NCI-H1105 treated with DMSO at 0.1 percent for 48 hours (cell line): ENCODE measurements at regions not wholly inside any gene's neighbourhood (a gene's known extent, or its start where the extent isn't known, plus 50 kb on each side); places are given as distances from the start of the nearest gene placed in this dataset.
"Not testable (repeated sequence)": the region's sequence is repeated elsewhere in the genome, so short reads cannot be mapped to it uniquely, and the experiment has no call there.

ENCODE experiments used
- DNase-seq: peaks from one replicate; lab custom pipeline; 2025; lab: John Stamatoyannopoulos, UW

DNA sequence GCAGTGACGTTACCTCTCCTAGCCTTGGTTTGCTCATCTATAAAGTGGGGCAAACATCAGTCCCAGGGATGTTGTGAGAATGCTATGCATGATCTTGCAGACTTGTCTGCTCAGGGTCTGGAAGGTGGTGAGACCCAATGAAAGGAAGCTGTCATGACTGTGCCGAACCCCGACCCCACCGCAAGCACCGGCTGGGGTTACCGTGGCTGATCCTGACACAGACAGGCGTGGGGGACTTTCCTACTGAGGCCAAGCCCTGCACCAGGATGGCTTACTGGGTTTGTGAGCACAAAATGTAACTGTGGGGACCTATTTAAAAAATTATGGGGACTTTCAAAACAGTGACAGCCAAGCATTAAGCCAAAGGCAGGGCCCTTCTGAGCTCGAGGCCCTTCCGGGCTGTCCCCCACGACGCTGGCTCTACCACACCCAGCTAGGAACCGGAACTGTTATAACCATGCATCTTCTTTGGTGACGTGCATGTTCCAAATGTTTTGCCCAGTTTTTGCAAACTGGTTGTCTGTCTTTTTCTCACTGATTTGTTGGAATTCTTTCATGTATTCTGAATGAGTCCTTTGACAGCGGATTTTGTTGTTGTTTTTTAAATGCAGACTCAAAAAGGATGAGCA, 76.6 kb upstream of the PMEPA1 start:
- DNase-seq: no peak

DNA sequence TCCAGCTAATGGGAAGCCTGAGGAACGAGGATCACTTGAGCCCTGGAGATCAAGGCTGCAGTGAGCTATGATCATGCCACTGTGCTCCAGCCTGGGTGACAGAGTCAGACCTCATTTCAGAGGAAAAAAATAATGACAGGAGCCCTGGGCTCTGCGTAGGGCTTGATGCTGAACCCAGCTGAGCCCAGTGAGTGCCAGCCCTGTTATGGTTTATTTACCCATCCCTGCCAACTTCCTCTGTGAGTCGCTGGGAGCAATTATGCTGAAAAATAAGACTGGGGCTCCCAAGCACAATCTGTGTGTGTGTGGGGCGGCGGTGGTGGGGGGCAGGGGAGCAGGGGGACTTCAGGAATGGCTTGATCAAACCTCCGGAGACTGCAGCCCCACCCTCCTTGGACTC, 75.9 kb upstream of the PMEPA1 start:
- DNase-seq: no peak

DNA sequence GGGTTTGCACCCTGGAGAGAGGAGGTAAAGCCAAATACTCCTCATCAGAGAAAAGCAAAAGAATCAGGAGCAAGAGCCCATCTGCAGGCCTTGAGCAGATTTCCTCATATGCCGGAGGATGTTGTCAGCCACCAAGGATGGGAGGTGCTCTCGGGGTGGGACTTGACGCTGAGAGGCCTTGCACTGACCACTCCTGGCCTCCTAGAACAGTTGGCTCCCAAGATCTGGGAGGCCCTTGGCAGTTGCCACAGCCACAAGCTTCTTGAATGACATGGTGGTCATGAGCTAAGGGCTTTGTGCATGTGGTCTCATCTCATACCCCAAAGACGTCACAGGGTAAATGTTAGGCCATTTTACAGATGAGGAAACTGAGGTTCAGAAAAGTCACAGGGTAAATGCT, 75.2 kb upstream of the PMEPA1 start:
- no peak for DNase-seq

DNA sequence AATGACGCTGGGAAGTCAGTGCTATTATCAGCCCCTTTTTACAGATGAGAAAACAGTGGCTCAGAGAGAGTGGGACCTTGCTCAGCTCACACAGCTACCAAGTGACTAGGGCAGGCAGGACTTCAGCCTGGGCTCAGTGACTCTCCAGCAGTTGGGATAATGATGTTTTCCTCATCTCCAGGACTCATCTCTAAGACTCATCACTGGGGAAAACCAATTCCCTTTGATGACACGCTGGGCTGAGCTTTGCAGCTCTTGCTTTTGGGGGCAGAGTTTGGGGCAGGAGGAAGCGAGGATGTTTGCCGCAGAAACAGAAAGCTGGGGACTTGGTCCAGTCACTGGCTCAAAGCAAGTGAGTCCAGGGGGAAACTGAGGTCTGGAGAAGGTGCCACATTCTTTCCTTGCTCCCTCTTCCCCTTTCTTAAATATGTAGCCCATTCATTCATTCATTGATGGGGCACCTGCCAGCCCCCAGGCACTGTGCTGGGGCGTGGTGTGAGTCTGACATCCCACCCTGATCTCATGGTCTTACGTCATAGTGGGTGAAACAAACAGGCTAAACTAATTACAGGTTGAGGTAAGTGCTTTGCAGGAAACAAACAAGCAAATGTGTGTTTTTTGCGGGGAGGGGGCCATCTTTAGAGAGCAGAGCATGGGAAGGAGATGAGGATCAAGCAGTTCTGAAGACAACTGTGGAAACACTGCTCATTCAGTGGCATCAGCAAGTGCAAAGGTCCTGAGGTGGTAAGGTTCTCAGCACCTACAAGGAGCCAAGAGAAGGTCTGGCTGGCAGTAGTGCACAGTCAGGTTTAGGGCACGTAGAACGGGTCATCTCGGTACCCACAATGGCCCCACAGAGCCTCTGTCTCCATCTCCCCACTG, 74.4 kb upstream of the PMEPA1 start:
- no peak for DNase-seq

DNA sequence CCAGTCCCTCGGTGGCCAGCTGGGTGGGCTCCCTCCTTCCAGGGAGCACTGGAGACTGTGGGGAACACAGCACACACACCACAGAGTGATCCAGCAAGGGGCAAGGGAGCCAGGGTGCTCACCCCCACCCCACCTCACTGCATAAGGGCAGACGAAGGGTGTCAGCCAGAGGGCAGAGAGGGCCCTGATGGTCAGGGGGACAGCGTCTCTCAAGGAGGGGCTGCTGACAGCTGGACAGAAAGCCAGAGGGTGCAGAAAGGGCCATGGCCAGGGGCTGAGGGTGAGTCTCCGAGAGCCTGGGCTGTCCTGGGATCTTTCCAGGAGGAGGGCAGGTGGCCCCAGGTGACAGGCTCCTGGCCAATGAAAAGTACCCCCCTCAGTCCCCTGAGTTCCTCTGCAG, 73.4 kb upstream of the PMEPA1 start:
- no peak for DNase-seq

DNA sequence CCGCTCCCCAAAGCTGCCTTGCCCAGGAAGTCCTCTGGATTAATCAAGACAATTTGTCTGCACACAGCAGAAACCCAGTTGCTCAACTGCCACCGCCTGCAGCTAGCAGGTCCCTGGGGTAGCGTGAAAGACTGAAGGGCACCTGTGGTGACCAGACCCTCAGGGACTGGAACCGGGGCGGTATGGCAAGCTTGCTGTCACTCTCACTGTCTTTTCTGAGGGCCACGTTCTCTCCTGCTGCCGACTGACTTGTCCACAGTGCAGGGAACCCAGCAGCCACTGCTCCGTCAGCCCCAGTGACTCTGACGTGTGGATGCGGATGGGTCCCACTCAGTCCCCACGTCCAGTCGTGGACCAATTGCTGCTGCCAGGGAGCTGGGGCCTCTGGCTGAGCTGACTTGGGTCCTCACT, 72.8 kb upstream of the PMEPA1 start:
- no peak for DNase-seq

DNA sequence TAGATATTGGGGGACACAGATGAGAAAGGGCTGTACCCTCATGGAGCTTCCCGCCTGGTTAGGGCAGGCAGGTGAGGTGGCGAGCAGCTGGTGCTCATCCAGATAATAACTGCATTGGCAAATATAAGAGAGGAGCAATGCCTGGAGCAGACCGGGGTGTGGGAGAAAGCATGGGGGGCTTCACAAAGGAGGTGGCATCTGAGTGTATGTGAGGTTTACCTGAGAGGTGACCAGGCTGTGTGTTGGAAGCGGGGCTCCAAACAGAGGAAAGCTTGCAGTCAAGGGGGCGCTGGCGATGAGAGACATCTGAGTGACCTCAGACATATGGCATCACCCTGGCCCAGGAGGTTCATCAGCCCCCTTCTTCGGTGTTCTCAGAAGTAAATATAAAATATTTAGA, 72.1 kb upstream of the PMEPA1 start:
- no peak for DNase-seq

DNA sequence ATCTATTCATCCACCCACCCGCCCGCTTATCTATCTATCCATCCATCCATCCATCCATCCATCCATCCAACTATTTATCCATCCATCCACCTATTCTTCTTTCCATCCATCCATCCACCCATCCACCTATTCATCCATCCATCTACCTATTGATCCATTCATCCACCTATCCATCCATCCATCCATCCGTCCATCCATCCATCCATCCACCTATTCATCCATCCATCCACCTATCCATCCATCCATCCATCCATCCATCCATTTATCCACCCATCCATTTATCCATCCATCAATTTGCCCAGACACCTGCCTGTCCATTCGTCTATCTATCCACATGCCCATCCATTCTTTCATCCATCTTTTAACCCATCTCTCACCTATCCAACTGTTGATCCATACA, 71.1 kb upstream of the PMEPA1 start:
- DNase-seq: no peak

DNA sequence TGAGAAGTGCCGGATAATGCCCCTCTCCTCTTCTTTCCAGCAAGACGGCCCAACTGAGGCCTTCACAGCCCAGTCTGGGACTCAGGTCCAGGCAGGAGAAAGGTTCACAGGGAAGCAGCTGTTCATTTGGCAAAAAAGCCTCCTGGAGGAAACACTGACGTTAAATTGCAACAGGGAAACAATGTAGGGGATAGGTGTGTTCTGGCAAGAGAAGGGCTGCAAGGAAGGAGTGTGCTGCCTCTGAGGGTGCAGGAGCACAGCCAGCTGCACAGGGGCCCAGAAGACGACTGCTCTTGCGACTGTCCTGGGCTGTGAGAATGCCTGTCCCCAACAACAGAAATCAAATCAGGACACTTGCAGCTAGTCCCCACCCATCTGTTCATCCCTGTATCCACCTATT, 70.6 kb upstream of the PMEPA1 start:
- no peak for DNase-seq

DNA sequence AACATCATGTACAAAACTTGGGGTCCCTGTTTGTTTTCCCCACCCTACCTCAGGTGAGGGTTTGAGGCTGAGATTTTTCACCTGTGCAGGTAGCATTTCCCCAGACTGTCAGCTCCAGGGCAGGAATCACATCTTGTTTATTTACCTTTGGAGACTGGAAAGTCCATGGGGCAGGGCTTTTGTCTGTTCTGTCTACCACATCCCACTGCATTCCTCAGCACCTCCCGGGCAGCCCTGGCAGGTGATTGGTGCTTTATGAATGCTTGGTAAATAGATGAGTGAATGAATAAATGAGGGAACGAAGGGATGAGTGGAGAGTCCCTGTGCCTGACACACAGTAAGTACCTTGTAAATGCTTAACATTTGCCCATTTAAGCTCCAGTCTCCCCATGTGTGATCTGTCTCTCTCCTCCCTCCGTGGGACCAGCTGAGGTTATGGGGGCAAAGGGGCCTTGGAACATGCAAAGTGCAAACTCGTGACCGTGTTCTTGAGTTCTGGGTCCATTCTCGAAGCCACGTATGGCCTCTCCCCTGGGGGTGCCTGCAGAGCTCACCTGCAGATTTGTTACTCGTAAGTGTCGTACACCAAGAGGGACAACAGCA, 69.7 kb upstream of the PMEPA1 start:
- no peak for DNase-seq

DNA sequence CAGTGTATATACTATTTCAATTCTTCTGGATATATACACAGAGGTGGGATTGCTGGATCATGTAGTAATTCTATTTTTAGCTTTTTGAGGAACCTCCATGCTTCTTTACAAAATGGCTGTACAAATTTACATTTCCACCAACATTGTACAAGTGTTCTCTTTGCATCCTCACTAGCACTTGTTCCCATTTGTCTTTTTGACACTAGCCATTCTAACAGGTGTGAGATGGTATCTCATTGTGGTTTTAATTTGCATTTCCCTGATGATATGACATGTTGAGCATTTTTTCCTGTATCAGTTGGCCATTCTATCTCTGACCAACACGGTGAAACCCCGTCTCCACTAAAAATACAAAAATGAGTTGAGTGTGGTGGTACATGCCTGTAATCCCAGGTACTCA, 68.1 kb upstream of the PMEPA1 start:
- no peak for DNase-seq

DNA sequence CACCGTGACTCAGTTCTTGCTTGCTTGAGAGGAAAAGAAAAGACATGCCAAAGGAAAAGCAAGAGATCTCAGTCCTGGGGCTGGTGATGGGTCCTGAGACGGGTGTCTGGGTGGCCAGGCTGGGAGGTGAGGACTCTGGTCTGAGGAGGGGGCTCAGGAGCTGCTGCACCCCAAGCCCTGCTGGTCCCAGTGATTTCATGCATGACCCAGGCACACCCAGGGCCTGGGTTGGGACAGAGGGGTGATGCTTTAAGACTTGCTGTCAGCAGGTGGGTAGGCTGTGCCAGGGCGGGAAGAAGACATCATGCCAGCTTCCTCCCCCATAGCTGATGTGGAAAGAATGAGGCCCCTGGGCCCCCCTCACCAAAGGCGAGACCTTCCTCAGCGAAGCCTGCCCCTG, 65.1 kb upstream of the PMEPA1 start:
- DNase-seq: no peak

DNA sequence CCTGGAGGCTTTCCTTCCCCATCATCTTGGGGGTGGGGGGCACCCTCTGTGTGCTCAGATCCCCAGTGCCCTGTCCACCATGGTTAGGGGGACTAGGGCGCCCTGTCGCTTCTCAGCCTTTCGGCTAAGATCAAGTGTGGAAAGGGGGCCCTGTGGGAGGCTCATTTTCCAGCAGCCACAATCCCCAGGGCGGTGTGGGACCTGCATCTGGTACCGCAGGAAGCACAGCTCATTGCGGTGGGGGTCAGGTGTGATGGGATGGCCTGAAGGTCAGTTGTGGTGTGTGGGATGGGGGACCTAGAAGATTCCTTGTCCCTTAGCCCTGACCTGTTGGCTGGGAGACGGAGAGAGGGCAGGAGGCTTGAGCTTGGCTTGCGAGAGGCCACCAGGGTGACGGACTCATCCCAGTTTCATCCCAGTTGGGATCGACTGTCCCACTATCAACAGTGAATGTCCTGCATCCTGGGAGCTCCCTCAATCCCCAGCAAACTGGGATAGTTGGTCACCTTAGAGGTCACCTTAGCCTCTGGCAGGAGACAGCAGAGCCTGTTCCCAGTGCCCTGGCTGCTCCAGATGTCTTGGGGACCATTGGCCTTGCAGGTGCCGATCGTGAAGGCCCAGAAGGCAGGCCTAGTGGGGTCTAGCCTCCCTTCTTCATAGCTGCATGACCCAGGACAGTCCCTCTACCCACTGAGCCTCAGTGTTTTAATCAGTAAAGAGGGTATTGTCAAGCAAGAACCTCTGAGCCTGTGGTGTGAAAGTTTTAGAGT, 64.5 kb upstream of the PMEPA1 start:
- DNase-seq: no peak

DNA sequence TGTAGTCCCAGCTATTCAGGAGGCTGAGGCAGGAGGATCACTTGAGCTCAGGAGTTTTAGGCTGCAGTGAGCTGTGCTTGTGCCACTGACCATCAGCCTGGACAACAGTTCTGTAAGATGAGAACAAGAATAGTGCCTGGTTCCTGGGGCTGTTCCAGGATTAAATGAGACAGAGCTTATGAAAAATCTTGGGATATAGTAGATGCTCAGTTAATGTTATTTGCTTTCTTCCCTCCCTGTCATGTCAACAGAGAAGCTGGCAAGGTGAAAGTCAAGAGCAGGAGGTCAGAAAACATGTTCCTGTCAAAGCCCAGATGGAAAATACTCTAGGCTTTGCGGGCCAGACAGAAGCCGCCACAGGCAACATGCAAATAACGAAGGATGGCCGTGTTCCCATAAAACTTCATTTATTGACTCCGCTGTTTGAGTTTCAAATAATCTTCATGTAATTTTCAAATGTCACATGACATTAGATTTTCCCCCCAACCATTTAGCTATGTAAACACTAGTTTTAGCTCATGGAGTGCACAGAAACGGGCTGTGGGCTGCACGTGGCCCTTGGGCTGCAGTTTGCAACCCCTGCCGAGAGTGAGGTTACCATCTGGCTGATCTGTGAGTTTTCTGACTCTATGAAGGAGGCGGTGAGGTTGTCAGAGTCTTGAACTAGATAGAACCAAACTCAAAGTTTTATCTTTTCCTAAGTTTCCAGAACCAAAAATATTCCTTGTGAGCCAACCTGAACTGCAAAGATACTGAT, 63.4 kb upstream of the PMEPA1 start:
- DNase-seq: no peak

DNA sequence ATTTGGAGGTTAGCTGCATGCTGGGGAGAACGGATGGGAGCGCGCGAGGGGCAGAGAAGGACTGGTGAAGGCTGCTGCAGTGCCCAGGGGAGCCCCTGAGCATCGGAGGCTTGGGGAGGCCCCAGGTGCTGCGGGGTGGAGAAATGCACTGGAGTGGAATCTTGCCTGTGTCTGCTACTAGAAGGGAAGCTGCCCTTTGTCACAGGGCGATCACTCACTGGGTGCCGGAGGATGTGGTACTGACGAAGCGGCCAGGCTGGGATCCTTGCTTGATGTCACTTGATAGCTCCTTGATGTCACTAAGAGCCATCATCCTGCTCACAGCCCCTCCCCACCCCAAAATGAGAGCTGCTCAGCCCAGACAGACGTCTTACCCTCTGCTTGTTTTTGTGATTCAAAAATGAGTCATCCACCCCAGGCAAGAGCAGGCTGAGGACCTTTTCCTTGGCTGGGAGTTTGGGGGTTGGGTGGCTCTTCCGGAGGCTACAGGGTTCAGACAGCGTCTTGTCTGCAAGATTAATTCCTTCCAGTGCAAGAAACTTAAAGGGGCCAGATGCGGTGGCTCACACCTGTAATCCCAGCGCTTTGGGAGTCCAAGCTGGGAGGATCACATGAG, 62.6 kb upstream of the PMEPA1 start:
- DNase-seq: no peak

DNA sequence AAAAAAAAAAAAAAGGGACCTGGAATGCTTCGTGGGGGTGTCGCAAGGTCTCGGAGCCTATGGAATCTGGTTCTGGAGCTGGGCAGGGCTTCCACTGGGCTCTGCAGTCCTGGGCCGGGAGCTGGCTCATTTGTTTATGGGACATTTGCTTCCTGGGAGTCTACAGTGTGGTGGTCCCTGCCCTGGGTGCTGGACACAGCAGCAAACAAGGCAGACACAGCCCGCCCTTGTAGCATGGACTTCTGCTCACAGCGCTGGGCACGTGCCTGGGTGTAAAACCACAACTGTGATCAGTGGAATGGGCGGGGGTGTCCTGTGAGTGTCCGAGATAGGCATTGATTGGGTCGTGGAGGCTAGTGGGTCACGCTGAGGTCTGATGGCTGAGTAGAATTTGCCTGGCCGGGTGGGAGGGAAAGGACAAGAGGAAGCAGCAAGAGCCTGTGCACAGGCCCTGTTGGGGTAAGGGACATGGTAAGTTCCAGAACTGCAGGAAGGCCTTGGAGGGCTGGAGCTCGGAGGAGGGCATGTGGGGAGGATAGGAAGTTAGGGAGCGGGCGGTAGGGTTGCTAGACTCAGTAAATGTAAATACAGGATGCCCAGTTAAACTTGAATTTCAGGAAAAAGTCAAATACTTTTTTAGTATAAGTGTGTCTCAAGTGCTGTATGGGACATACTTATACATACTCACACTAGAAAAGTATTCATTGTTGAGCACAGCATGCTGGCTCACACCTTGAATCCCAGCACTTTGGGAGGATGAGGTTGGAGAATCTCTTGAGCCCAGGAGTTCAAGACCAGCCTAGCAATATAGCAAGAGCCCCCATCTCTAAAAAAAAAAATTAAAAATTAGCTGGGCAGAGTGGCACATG, 61.3 kb upstream of the PMEPA1 start:
- DNase-seq: no peak

DNA sequence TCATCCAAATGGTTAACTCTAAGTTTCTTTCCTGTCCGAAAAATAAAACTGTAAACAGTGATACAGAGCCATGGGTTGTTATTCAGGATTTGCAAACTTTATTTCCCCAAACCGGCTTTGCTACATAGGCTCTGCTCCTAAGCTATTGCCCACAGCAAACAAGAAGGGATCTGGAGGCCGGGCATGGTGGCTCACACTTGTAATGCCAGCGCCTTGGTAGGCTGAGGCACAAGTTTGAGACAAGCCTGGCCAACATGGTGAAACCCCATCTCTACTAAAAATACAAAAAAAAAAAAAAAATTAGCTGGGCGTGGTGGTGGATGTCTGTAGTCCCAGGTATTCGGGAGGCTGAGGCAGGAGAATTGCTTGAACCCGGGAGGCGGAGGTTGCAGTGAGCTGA, 60.6 kb upstream of the PMEPA1 start:
- not testable (repeated sequence) for DNase-seq

DNA sequence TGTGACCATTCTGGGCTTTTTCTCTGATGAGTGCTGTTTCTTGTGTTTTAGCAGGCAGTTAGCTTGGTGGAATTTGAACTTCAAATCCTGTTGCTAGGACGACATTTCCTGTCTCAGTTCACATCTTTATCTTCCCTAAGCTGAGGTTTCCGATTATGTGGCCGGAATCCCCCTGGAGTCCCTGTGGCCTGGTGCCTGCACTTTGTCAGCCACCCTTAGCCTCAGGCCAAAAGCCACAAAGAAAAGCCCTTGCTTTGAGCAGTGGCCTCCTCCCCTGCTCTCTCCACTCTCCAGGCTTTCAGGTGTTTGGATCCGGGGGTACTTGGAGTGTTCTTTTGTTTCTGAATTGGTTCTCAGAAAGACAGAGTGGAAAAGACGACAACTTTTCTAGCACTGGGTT, 59.9 kb upstream of the PMEPA1 start:
- no peak for DNase-seq

DNA sequence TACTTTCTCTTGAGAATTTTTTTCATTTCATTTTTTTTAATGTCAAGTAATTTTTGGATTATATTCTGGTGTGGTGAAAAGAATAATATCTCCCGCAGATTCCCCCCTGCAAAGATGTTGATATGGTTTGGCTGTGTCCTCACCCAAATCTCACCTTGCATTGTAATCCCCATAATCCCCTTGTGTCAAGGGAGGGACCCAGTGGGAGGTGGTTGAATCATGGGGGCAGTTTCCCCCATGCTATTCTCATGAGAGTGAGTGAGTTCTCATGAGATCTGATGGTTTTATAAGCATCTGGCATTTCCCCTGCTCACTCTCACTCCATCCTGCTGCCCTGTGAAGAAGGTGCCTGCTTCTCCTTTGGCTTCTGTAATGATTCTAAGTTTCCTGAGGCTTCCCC, 58.7 kb upstream of the PMEPA1 start:
- no peak for DNase-seq

DNA sequence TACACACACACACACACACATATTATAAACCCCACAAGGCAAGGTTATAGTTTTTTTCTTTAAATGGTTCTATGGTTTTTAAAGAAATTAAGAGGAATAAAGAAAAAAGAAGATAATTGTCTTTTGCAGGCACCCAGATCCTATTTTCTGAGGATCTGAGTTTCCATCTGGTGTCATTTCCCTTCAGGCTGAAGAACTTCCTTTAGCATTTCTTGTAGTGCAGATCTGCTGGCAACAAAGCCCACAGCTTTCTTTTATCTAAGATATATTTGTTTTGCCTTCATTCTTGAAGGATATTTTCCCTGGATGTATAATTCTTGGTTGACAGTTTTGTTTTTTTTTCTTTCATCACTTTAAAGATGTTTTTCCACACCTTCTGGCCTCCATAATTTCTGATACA, 57.6 kb upstream of the PMEPA1 start:
- DNase-seq: no peak

DNA sequence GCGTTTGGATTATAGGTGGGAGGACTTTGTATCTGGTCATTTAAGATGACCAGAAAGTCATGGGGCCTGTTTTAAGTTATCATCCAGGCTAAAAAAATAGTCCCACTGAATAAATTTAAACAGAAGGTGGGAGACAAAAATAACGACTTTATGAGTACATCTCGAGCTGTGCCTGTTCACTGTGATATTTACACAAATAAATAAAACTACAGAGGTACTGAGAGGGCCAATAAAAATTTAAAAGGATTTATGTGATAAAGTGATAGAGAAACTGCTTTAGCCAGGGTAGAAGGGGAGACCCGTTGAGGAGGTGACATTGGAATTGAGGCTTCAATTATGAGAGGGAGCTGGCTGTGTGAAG, 53.4 kb upstream of the PMEPA1 start:
- DNase-seq: no peak
